ENCODE measurements at regions not wholly inside any gene's neighbourhood (a gene's known extent, or its start where the extent isn't known, plus 50 kb on each side); places are given as distances from the start of the nearest gene placed in this dataset.

- DNase-seq (ENCODE audit: low spot score in 2 of 2), result no peak
- no peak for TF ChIP-seq POLR2A (IDR thresholded peaks at IDR 0.05)
- no peak for TF ChIP-seq CTCF (IDR thresholded peaks at IDR 0.05)
- TF ChIP-seq POLR2AphosphoS5 (IDR thresholded peaks at IDR 0.05), result no peak
- Histone ChIP-seq H3K36me3 (no peaks in the 10 kb centered on the region), H3K9me3 (no peaks in the 10 kb centered on the region), H3K4me3 (no peak overlapping the region), H3K27ac (no peak overlapping the region), H3K4me1 (no peaks in the 10 kb centered on the region), H3K27me3 (no peaks in the 10 kb centered on the region)
- intact Hi-C loops (cut with DNase I; ENCODE audit: low total_unique reads), result no loop called here
Measured at GRCh38 chr1:81213279-81213678, 587.5 kb upstream of the ADGRL2 start.

- no peak for DNase-seq (ENCODE audit: low spot score in 2 of 2)
- H3K27me3 ChIP-seq, result no peaks in the 10 kb centered on the region
- no peaks in the 10 kb centered on the region for H3K4me1 ChIP-seq
- no peak overlapping the region for H3K4me3 ChIP-seq
- intact Hi-C loops (cut with DNase I; ENCODE audit: low total_unique reads), result no loop called here
- H3K9me3 ChIP-seq, result no peaks in the 10 kb centered on the region
- no peak for TF ChIP-seq POLR2AphosphoS5 (IDR thresholded peaks at IDR 0.05)
- no peaks in the 10 kb centered on the region for H3K36me3 ChIP-seq
- no peak overlapping the region for H3K27ac ChIP-seq
Measured at GRCh38 chr1:81209461-81209860, 591.3 kb upstream of the ADGRL2 start.

- Histone ChIP-seq H3K36me3 (no peaks in the 10 kb centered on the region), H3K27ac (no peak overlapping the region), H3K4me3 (no peak overlapping the region), H3K4me1 (no peaks in the 10 kb centered on the region), H3K9me3 (no peaks in the 10 kb centered on the region), H3K27me3 (no peaks in the 10 kb centered on the region)
- no peak for TF ChIP-seq CTCF (IDR thresholded peaks at IDR 0.05)
- no peak for TF ChIP-seq POLR2AphosphoS5 (IDR thresholded peaks at IDR 0.05)
- TF ChIP-seq POLR2A (IDR thresholded peaks at IDR 0.05), result no peak
- no peak for DNase-seq (ENCODE audit: low spot score in 2 of 2)
- intact Hi-C loops (cut with DNase I; ENCODE audit: low total_unique reads), result no loop called here
Measured at GRCh38 chr1:81208441-81208840, 592.3 kb upstream of the ADGRL2 start.

- TF ChIP-seq CTCF (IDR thresholded peaks at IDR 0.05) (no peak), POLR2AphosphoS5 (IDR thresholded peaks at IDR 0.05) (no peak), POLR2A (IDR thresholded peaks at IDR 0.05) (no peak)
- no peaks in the 10 kb centered on the region for H3K36me3 ChIP-seq
- no peak overlapping the region for H3K4me3 ChIP-seq
- H3K9me3 ChIP-seq, result no peaks in the 10 kb centered on the region
- no peaks in the 10 kb centered on the region for H3K27me3 ChIP-seq
- DNase-seq (ENCODE audit: low spot score in 2 of 2), result no peak
- no peak overlapping the region for H3K27ac ChIP-seq
- intact Hi-C loops (cut with DNase I; ENCODE audit: low total_unique reads), result no loop called here
- H3K4me1 ChIP-seq, result no peaks in the 10 kb centered on the region
Measured at GRCh38 chr1:81205956-81206355, 594.8 kb upstream of the ADGRL2 start.

- no peak overlapping the region for H3K4me3 ChIP-seq
- DNase-seq (ENCODE audit: low spot score in 2 of 2), result no peak
- H3K4me1 ChIP-seq, result no peaks in the 10 kb centered on the region
- no peak overlapping the region for H3K27ac ChIP-seq
- no peaks in the 10 kb centered on the region for H3K9me3 ChIP-seq
- intact Hi-C loops (cut with DNase I; ENCODE audit: low total_unique reads), result no loop called here
- H3K27me3 ChIP-seq, result no peaks in the 10 kb centered on the region
- no peak for TF ChIP-seq POLR2A (IDR thresholded peaks at IDR 0.05)
- no peak for TF ChIP-seq CTCF (IDR thresholded peaks at IDR 0.05)
- no peak for TF ChIP-seq POLR2AphosphoS5 (IDR thresholded peaks at IDR 0.05)
- no peaks in the 10 kb centered on the region for H3K36me3 ChIP-seq
Measured at GRCh38 chr1:81201779-81202178, 599.0 kb upstream of the ADGRL2 start.

- intact Hi-C loops (cut with DNase I; ENCODE audit: low total_unique reads), result no loop called here
- H3K36me3 ChIP-seq, result no peaks in the 10 kb centered on the region
Measured at GRCh38 chr1:81197591-81197990, 603.1 kb upstream of the ADGRL2 start.

More at GRCh38 chr1:81197591-81197990, 603.1 kb upstream of the ADGRL2 start:
- TF ChIP-seq POLR2A (IDR thresholded peaks at IDR 0.05), result no peak
- TF ChIP-seq CTCF (IDR thresholded peaks at IDR 0.05), result no peak
- TF ChIP-seq POLR2AphosphoS5 (IDR thresholded peaks at IDR 0.05), result no peak
- Histone ChIP-seq H3K4me1 (no peaks in the 10 kb centered on the region), H3K27ac (no peak overlapping the region), H3K4me3 (no peak overlapping the region), H3K9me3 (no peaks in the 10 kb centered on the region), H3K27me3 (no peaks in the 10 kb centered on the region)
- no peak for DNase-seq (ENCODE audit: low spot score in 2 of 2)

Measured in breast epithelium (tissue), 4 donors.